ENCODE measurements at regions not wholly inside any gene's neighbourhood (a gene's known extent, or its start where the extent isn't known, plus 50 kb on each side); places are given as distances from the start of the nearest gene placed in this dataset.

DNA sequence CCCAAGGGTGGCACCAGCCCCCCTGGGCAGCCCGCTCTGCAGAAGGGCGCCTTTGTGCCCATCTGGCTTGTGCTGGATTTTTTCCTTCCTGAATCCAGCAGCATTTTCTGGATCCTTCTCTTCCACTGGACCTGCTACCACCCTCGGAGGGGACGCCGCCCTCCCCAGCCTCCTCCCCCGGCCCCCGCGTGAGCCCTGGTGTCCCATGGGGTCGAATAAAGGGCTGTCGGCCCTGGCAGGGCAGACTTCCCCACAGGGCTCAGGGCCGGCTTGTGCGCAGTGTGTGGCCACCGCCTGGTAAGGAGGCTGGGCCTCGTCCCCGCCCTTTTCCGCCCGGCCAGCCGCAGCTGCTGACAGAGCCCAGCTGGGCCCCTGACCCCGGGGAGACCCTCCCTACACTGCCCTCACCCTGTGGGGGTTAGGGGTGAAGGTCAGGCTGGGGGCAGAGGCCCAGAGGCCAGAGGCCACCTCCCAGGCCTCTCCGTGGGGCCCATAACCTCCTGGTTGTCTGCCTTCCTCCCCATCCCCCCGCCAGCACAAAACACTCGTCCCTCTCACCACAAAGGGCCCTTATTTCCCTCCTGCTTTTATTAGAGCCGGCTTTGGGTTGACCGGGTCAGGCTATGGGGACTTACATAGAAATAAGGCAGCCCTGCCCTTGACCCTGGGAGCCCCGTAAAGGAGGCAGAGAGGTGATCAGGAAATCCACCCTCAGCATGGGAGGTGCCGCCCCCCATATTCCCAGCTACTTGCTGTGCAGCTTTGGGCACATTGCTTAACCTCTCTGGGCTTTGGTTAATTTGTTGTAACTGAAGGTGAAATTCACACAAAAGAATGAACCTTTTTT, 179.3 kb upstream of the CIBAR2 start:
- DNase-seq (ENCODE audit: low read depth) = no peak

- no peak for DNase-seq (ENCODE audit: low read depth)
Measured at GRCh38 chr16:85293458-85293857, 181.2 kb upstream of the CIBAR2 start.

- no peak for DNase-seq (ENCODE audit: low read depth)
Measured at GRCh38 chr16:85293904-85294642, 181.8 kb upstream of the CIBAR2 start.

DNA sequence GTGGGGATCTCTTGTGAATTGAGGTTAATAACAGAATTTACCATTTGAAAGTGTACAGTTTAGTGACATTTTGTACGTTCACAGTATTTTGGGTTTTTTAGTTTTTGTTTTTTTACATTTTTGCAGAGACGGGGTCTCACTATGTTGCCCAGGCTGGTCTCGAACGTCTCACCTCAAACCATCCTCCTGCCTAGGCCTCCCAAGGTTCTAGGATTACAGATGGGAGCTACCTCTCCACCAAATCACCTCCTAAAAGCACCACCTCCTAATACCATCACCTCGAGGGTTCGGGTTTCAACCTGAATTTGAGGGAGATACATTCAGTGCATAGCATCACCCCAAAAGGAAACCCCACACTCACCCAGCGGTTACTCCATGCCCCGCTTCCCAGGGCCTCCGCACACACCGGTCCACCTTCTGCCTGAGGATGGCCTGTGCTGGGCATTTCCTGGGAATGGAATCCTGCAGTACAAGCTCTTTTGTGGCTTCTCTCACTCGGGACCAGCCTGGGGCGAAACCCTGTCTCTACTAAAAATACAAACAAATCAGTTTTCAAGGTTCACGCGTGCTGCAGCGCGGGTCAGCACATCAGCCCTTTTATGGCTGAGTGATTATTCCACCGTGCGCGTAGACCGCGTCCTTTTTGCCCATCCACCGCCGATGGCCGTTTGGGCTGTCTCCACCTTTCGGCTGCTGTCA, 182.7 kb upstream of the CIBAR2 start:
- DNase-seq (ENCODE audit: low read depth) = no peak

GRCh38 chr16:85296859-85297660, 184.8 kb upstream of the CIBAR2 start:
- no peak for DNase-seq (ENCODE audit: low read depth)

DNA sequence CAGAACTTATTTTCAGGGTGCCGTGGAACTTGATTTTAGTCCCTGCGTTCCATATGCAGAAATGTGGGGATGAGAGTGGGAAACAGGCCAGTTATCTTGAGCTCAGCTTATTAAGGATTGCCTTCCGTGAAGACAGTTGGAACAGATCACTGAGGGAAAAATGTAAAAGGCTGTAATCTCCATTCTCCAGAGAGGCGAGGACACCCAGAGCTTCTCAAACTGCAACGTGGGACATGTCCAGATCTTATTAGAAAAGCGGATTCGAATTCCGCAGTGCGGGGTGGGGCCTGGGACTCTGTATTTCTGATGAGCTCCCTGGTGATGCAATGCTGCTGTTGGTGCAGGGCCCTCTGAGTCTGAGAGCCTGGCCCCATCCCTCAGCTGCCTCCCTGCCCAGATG, 185.6 kb upstream of the CIBAR2 start:
- DNase-seq (ENCODE audit: low read depth) = no peak

- DNase-seq (ENCODE audit: low read depth) = no peak
Measured at GRCh38 chr16:85300406-85300968, 188.2 kb upstream of the CIBAR2 start.

DNA sequence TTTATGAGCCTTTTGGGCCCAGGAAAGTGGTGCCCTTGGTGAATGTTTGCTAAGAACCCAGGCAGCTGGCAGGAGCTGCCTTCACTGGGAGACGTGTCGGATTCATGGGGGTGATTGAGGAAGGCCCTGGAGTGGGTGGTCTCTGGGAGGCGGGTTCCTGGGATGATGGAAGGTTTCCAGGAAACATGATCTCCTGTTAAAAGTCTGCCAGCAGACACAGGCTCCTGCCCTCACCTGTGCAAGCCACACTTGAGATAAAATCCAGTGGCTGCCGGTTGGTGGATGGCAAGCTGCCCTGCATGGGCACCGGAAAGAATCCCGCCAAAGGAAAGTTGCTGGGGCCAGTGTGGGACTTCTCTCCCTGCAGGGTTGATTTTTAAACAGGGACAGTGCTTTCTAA, 189.0 kb upstream of the CIBAR2 start:
- DNase-seq (ENCODE audit: low read depth) = no peak

DNA sequence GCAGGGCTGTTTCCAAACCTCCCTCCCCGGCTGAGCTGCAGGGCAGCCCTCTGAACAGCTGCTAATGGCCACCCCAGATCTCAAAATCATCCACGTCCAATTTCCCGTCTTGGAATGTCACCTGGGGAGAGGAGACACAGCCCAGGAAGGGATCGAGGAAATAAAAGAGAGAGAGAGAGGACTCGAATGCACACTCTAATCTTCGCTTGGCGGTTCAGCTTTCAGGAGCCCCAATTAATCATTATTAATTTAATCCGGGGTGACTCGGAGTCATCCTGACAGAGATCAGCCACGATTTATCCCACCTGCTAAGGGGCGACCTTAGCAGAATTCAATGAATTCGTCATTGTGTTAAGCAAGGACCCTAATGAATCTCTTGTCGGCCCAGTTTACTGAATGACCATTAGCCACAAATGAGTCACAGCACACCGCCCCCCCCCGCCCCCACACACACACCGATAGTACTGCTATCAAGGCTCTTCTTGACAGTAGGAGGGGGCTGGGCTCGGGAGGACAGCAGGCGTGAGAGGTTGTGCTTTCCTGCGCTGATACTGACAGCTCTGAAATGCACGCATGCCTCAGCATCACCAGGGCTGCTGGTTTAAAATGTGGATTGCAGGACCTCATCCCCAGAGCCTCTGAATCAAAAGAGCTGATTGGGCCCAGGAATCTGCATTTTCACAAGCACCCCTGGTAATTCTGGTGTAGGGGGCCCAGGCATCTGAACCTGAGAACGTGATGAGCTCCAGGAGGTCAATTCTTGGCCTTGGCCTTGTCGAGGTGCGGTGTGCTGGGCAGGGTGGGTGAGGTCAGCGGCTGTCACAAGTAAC, 190.0 kb upstream of the CIBAR2 start:
- no peak for DNase-seq (ENCODE audit: low read depth)

- DNase-seq (ENCODE audit: low read depth) = no peak
Measured at GRCh38 chr16:85302848-85303353, 190.6 kb upstream of the CIBAR2 start.

- no peak for DNase-seq (ENCODE audit: low read depth)
Measured at GRCh38 chr16:85303354-85303883, 191.1 kb upstream of the CIBAR2 start.

DNA sequence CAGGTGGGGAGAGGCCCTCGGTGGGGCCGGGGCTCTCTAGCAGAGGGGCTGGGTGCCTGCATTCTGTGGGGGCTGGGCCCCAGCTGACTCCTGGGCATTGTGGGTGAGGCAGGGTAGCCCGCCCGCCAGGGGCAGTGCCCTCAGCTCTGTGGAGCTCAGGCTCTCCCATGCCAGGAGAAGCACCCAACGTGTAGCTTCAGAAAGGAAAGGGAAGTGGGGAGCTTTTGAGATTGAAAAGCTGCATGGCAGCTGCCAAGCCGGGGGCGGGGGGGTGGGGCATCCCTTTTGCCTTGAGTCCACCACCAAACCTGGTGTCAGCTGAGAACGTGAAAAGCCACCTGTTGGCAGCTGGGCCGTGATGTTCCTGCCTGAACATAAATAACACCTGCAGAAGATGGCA, 192.1 kb upstream of the CIBAR2 start:
- no peak for DNase-seq (ENCODE audit: low read depth)

DNA sequence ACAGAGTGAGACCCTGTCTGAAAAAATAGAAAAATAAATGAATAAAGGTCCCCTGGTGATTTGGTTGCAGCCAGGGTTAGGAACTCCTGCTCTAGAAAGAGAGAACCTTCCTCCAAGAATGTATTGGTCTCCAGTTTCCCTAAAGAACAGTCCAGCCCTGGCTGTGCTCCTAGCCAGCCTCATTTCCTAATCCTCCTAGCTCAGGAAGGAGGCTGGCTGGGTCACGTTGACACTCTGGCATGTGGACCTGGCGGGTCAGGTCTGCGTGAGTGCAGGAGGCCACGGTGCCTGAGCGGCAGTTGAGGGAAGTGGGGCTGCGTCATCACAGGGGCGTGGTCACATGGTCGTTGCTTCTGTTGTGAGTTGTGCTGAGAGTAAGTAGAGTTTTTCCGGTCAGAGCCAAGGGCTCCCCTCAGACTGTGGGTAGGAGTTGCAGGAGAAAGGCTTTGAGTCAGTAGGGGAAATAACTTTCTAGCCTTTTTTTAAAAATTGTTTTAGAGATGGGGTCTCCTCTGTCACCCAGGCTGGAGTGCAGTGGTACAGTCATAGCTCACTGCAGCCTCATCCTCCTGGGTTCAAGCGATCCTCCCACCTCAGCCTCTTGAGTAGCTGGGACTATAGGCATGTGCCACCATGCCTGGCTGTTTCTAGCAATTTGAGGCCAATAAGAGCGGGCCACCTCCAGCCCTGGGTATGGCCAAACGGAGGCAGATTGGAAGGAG, 194.0 kb upstream of the CIBAR2 start:
- no peak for DNase-seq (ENCODE audit: low read depth)

- DNase-seq (ENCODE audit: low read depth) = no peak
Measured at GRCh38 chr16:85306793-85307551, 194.7 kb upstream of the CIBAR2 start.

DNA sequence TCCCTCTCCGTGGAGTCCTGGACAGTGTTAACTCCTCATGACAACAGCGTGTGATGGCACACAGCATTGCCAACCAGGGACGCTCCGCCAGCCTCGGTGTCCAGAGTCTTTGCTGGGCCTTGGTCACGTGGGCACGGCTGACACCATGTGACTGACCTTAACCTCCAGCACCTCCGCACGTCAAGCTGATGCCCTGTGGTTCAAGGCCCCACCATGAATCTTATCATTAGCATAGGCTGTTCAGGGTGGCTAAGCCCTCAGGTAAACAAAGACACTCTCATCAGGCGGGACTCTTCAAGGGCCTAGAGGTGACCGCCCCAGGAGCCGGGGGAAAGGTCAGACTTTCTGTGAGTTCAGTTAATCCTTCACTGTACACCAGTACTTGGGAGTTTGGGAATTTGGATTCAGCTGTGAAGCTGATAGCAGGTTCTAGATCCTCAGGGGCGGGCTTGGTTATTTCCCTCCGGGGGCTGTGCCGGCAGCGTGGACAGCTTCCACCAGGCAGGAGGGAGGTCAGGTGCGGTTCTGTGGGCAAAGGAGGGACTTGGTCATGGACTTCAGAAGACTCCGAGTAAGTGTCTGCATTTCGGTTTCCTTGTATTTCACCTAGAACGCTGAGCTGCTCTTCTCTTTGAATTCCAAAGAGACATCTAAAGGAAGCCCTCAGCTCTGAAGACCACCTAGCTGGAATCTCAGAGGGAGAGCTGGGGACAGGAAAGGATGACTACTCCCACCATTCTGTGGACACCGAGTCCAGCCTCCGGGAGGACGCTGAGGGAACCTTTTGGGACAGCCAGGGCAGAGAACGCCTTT, 195.5 kb upstream of the CIBAR2 start:
- no peak for DNase-seq (ENCODE audit: low read depth)

GRCh38 chr16:85308611-85309540, 196.6 kb upstream of the CIBAR2 start:
- DNase-seq (ENCODE audit: low read depth) = no peak

All from HS-5 (cell line).